ENCODE measurements at regions not wholly inside any gene's neighbourhood (a gene's known extent, or its start where the extent isn't known, plus 50 kb on each side); places are given as distances from the start of the nearest gene placed in this dataset.
"Not testable (repeated sequence)": the region's sequence is repeated elsewhere in the genome, so short reads cannot be mapped to it uniquely, and the experiment has no call there.

DNA sequence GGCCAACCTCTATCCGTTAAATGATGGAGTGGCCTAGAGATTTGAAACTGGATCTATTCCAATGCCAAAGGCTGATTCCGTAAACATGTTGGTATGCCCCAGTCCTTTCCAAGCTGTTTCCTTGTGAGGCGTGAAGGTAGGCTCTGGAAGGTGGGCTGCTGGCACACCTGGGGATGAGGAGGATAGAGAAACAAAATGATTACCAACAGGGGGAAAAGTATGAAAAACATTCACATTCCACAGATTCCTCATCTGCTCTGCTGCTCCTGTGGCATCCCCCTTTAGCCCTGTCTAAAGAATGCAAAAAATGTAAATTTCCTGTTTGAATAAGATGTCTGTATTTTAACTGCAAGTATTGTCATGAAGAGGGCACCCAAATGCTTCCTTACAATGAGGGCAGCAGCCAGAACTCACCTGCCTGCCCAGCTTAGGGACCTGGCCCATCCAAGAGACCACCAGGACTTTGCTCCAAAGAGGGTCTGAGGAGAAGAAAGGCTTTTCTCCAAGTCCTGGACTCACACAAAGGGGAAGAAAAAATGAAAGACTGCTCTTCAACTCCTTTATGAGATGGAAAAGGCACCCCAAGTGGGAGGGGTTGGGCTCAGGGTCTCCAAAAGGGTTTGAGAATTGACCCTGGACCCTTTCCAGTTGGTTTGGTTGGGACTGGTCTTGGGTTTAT is 132.3 kb upstream of the PELI1 start:
- H3K4me1 ChIP-seq (ENCODE audit: control insufficient read depth, insufficient read depth, low read length) = peaks cover 30% of the 10 kb centered on the region

DNA sequence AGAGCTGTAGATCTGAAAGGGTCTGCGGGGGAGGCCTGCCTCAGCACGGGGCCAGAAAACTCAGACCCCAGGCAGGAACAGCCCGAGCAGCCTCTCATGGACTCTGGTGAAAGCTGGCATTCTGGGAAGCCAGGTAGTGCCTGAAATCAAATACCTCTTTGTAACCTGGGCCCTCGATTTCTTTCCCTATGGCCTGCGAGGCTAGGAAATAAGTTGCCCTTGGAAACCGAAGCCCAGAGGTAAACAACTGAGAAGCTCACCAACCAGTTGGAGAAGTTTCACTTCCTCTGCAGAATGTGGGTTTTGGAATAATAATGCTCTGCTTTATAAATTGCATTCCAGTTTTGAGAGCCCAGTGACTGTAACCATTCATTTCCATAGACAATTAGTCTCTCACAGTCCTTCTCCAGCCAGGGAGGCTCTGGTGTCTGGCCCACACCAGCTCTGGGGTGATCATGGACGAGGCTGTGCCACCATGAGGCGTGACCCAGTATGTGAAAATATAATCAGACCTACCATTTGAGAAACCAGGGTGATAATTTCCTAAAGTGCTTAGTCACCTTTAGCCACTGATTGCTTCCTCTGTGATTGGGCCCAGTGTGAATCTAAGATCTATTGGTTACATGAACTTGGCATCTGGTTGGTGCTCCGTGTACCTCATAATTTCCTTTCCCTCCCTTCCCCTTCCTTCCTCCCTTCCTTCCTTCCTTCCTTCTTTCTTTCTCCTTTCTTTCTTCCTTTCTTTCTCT is 133.1 kb upstream of the PELI1 start:
- H3K36me3 ChIP-seq (ENCODE audit: control insufficient read depth, insufficient read depth, low read length) = no peaks in the 10 kb centered on the region
- H3K4me1 ChIP-seq (ENCODE audit: control insufficient read depth, insufficient read depth, low read length) = peaks cover 30% of the 10 kb centered on the region
- no peak overlapping the region for H3K4me3 ChIP-seq (ENCODE audit: low read length)
- no peaks in the 10 kb centered on the region for H3K27me3 ChIP-seq (ENCODE audit: control insufficient read depth, insufficient read depth, low read length)
- H3K9ac ChIP-seq (ENCODE audit: low read length) = no peak overlapping the region
- no peaks in the 10 kb centered on the region for H3K9me3 ChIP-seq (ENCODE audit: control insufficient read depth, low read length)

More for the DNA sequence above, 132.3 kb upstream of the PELI1 start:
- no peaks in the 10 kb centered on the region for H3K9me3 ChIP-seq (ENCODE audit: control insufficient read depth, low read length)
- H3K27me3 ChIP-seq (ENCODE audit: control insufficient read depth, insufficient read depth, low read length) = no peaks in the 10 kb centered on the region
- no peak overlapping the region for H3K4me3 ChIP-seq (ENCODE audit: low read length)
- no peak overlapping the region for H3K9ac ChIP-seq (ENCODE audit: low read length)
- no peaks in the 10 kb centered on the region for H3K36me3 ChIP-seq (ENCODE audit: control insufficient read depth, insufficient read depth, low read length)

DNA sequence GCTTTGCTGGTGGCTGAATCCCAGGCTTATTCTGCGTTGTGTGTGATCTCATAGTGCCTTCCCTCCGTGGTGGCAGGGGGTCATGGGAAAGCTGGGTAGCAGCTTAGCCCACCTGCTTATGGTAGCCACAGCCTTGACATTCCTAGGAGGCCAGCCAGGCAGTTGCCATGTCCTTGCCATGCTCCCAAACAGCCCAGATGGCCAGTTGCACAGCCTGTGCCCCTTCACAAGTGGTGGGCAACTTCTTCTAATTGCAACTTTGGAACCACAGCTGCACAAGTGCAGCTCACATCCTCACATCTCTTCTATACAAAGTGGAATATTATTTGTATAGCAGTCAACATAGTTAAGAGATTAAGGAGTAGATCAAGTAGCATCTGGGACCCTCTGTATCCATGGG is 136.6 kb upstream of the PELI1 start:
- not testable (repeated sequence) for H3K9ac ChIP-seq (ENCODE audit: low read length); H3K9me3 ChIP-seq (ENCODE audit: control insufficient read depth, low read length); H3K4me3 ChIP-seq (ENCODE audit: low read length); H3K27me3 ChIP-seq (ENCODE audit: control insufficient read depth, insufficient read depth, low read length); H3K36me3 ChIP-seq (ENCODE audit: control insufficient read depth, insufficient read depth, low read length)
- H3K4me1 ChIP-seq (ENCODE audit: control insufficient read depth, insufficient read depth, low read length) = peaks cover 23% of the 10 kb centered on the region

DNA sequence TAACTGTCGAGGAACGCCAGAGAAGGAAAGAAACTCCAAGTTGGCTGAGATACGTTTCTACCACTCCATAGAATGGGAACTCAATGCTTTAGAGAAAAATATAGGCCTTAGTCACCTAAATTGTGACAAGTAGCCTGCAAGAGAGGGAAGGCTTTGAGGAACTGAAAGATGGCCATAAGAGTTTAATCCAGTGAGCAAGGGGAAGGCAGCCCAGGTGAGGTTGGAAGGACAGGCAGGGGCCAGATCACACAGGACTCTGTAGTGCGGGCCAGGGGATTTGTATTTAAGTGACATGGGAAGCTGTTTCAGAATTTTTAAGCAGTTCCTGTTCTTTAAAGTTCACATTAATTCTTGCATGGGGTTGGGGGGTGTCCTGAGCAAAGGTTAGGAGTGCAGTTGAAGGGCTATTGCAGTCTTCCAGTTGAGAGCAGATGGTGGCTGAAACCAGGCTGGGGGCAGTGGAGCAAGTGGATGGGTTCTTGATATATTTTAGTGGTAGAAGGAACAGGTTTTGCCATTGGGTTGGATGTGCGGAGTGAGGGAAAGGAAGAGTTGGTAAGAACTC is 138.9 kb upstream of the PELI1 start:
- no peak overlapping the region for H3K9ac ChIP-seq (ENCODE audit: low read length)
- no peaks in the 10 kb centered on the region for H3K9me3 ChIP-seq (ENCODE audit: control insufficient read depth, low read length)
- no peaks in the 10 kb centered on the region for H3K36me3 ChIP-seq (ENCODE audit: control insufficient read depth, insufficient read depth, low read length)
- H3K4me1 ChIP-seq (ENCODE audit: control insufficient read depth, insufficient read depth, low read length) = peaks cover 12% of the 10 kb centered on the region
- H3K4me3 ChIP-seq (ENCODE audit: low read length) = no peak overlapping the region
- H3K27me3 ChIP-seq (ENCODE audit: control insufficient read depth, insufficient read depth, low read length) = no peaks in the 10 kb centered on the region

DNA sequence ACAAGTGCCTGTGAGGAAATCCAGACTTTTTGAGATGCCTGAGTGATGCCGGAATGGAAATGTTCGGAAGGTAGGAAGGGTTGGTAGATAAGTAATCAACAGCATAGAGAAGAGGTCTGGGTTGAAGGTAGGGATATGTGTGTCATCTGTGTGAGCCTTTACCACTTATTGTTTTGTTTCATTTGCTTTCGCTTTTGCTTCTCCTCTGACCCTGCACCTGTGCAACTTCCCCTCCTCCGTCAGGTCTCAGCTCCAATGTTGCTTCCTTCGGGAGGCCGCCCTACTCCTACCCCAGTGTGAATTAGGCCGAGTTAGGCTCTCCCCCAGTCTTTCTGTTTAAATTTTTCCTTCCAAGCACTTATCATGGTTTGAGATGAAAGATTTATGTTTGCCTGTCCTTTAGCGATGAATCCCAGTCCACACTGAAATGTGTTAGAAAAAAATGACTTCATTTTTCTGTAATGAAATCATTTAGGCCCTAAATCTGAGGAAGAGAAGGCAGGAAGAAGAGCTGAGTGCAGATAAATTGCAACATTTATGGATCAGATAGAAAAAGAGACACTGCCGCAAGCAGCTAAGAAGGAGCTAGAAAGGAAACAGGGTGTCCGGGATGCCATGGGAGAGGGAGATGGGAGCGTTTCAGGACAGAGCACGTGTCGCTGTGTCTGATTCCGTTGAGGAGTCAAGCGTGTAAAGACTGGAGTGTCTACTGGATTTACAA is 139.6 kb upstream of the PELI1 start:
- Histone ChIP-seq H3K27me3 (ENCODE audit: control insufficient read depth, insufficient read depth, low read length) (no peaks in the 10 kb centered on the region), H3K4me1 (ENCODE audit: control insufficient read depth, insufficient read depth, low read length) (peaks cover 12% of the 10 kb centered on the region), H3K9me3 (ENCODE audit: control insufficient read depth, low read length) (no peaks in the 10 kb centered on the region), H3K36me3 (ENCODE audit: control insufficient read depth, insufficient read depth, low read length) (no peaks in the 10 kb centered on the region), H3K9ac (ENCODE audit: low read length) (no peak overlapping the region), H3K4me3 (ENCODE audit: low read length) (no peak overlapping the region)

DNA sequence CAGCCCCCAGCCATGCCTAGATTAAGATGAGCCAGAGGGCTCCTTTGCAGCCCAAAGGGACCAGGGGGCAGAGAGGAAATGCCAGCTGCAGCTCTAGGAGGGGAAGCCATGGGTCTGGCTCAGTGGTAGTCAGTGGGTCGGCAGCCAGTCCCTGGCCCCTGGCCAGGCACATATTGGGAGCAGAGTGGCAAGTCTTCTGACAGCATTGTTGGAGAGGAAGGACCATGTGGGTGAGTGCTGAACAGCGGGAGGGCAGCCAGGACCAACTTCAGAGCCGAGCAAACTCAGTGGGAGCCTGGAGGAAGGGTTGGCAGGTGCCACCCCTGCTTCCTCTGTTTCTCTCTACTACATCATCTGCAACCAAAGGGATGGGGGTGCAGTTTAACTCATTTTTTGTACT is 140.5 kb upstream of the PELI1 start:
- Histone ChIP-seq H3K4me1 (ENCODE audit: control insufficient read depth, insufficient read depth, low read length) (peaks cover 12% of the 10 kb centered on the region), H3K27me3 (ENCODE audit: control insufficient read depth, insufficient read depth, low read length) (no peaks in the 10 kb centered on the region), H3K36me3 (ENCODE audit: control insufficient read depth, insufficient read depth, low read length) (no peaks in the 10 kb centered on the region)

DNA sequence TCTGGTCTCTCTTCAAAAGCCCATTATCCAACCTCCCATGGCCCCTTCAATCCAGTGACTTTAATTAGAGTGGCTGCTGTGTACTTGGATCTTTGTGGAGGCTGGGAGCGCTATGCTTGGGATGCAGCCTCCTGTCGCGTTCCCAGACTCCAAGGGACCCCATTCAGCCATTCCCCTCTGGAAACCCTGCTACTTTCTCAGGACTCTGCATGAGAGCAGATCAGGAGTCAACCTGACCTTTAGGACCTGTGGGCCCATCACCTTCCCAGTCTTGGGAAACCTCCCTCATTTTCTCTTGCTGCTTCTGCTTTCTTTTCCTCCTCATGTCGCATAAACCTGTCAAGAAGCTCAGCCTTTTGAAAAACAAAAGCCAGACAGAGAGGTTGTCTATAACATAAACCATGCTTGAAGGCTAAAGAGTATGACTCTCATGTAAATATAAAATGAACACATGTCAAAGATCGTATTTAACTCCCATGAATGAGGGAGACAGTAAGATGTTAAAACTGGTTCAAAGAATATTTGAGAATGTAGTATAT is 143.1 kb upstream of the PELI1 start:
- Histone ChIP-seq H3K9ac (ENCODE audit: low read length) (no peak overlapping the region), H3K4me3 (ENCODE audit: low read length) (no peak overlapping the region), H3K9me3 (ENCODE audit: control insufficient read depth, low read length) (no peaks in the 10 kb centered on the region), H3K36me3 (ENCODE audit: control insufficient read depth, insufficient read depth, low read length) (no peaks in the 10 kb centered on the region), H3K27me3 (ENCODE audit: control insufficient read depth, insufficient read depth, low read length) (no peaks in the 10 kb centered on the region), H3K4me1 (ENCODE audit: control insufficient read depth, insufficient read depth, low read length) (peaks cover 31% of the 10 kb centered on the region)

More for the DNA sequence above, 140.5 kb upstream of the PELI1 start:
- Histone ChIP-seq H3K4me3 (ENCODE audit: low read length) (no peak overlapping the region), H3K9me3 (ENCODE audit: control insufficient read depth, low read length) (no peaks in the 10 kb centered on the region), H3K9ac (ENCODE audit: low read length) (no peak overlapping the region)

DNA sequence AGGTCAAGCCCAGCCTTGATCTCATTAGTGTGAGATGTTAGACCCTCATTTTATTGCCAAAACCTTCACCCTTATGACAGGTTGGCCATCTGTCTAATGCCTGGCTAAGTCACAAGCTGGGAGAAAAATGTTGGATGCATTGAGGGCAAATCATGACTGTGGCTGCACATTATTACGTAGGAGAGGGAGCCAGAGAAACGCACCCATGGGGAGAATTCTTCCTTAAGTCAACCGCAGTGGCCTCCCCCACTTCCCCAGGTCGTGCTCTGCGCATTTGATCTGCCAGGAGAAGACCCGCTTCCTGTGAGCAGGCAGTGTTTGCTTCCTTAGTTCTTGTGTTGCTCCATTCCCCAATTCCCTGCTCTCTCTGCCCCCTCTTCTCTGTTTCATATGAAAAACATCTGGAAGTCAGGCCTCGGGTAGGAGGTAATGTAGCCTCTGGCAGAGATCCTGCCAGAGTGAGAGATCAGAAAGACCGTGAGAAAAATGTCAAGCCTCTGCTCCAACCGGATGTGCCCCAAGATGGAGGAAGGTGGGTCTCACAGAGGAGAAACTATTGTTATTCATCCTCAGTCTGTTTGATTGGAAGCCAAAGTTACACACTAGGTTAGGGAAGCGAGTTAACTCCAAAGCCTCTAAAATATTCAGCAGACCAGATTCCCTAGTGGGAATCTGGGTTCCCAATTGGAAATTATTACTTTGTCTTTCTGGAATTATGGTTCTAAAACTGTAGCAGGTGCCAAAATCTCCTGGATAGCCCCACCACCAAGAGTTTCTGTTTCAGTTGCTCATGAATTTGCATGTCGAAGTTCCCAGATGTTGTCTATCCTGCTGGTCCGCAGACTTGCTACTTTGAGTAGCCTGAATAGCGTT is 144.3 kb upstream of the PELI1 start:
- Histone ChIP-seq H3K36me3 (ENCODE audit: control insufficient read depth, insufficient read depth, low read length) (no peaks in the 10 kb centered on the region), H3K4me1 (ENCODE audit: control insufficient read depth, insufficient read depth, low read length) (peaks cover 25% of the 10 kb centered on the region), H3K4me3 (ENCODE audit: low read length) (no peak overlapping the region), H3K9ac (ENCODE audit: low read length) (no peak overlapping the region), H3K27me3 (ENCODE audit: control insufficient read depth, insufficient read depth, low read length) (no peaks in the 10 kb centered on the region), H3K9me3 (ENCODE audit: control insufficient read depth, low read length) (no peaks in the 10 kb centered on the region)

DNA sequence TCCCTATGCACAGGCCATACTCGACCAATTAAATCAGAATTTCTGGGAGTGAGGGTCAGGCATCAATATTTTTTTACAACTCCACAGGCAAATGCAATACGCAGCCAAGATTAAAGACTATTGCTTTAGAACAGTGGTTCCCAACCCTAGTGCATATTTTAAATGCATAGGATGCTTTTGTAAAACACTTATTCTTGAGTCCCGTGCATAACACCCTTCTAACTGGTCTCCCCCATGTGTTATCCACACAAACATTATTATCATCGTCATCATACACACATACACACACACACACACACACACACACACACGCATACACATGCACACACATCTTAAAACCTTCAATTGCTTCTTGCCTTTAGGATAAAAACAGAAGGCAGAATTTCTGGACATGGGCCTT is 145.0 kb upstream of the PELI1 start:
- no peaks in the 10 kb centered on the region for H3K9me3 ChIP-seq (ENCODE audit: control insufficient read depth, low read length)
- no peak overlapping the region for H3K4me3 ChIP-seq (ENCODE audit: low read length)
- no peaks in the 10 kb centered on the region for H3K36me3 ChIP-seq (ENCODE audit: control insufficient read depth, insufficient read depth, low read length)
- peaks cover 18% of the 10 kb centered on the region for H3K4me1 ChIP-seq (ENCODE audit: control insufficient read depth, insufficient read depth, low read length)
- no peaks in the 10 kb centered on the region for H3K27me3 ChIP-seq (ENCODE audit: control insufficient read depth, insufficient read depth, low read length)
- no peak overlapping the region for H3K9ac ChIP-seq (ENCODE audit: low read length)

DNA sequence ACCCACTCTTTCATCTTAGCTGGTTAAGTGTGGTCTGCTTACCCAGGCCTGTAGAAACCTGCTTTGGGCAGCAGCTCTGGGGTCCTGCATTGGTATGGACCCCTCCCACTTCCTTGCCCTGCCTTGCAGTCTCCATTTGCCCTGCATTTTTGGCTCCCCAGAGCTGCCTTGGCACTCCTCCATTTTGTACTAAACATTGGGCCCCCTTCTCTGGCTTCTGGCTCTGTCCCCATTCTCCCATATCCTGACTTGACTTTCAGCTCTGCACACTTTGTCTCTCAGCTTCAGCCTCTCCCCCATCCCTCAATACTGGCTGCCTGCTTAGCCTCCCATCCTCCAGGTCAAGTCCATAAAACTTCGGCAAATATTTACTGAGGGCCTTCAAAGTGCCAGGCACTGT is 145.5 kb upstream of the PELI1 start:
- no peaks in the 10 kb centered on the region for H3K27me3 ChIP-seq (ENCODE audit: control insufficient read depth, insufficient read depth, low read length)
- H3K9me3 ChIP-seq (ENCODE audit: control insufficient read depth, low read length) = no peaks in the 10 kb centered on the region
- no peaks in the 10 kb centered on the region for H3K36me3 ChIP-seq (ENCODE audit: control insufficient read depth, insufficient read depth, low read length)
- no peak overlapping the region for H3K9ac ChIP-seq (ENCODE audit: low read length)
- H3K4me1 ChIP-seq (ENCODE audit: control insufficient read depth, insufficient read depth, low read length) = peaks cover 18% of the 10 kb centered on the region
- no peak overlapping the region for H3K4me3 ChIP-seq (ENCODE audit: low read length)

DNA sequence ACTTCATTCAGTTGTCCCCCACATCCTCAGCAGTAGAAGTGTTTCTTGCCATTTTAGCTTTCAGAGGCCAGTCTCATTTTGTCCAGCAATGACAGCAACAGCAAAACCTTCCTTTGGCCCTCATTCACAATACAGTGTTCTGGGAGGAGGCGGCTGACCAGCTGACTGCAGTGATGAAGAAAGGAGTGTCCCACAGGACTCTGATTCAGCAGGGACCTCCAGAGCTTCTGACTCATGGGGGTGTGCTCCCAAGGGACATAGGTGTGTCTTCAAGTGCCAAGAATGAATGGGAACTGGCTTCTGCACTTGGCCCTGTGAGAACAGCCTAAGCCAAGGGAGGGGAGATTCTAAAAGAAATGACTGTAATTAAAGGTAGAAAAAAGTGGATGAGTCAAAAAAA is 147.0 kb upstream of the PELI1 start:
- no peaks in the 10 kb centered on the region for H3K27me3 ChIP-seq (ENCODE audit: control insufficient read depth, insufficient read depth, low read length)
- peaks cover 18% of the 10 kb centered on the region for H3K4me1 ChIP-seq (ENCODE audit: control insufficient read depth, insufficient read depth, low read length)
- H3K9me3 ChIP-seq (ENCODE audit: control insufficient read depth, low read length) = no peaks in the 10 kb centered on the region
- no peak overlapping the region for H3K9ac ChIP-seq (ENCODE audit: low read length)
- H3K4me3 ChIP-seq (ENCODE audit: low read length) = no peak overlapping the region
- no peaks in the 10 kb centered on the region for H3K36me3 ChIP-seq (ENCODE audit: control insufficient read depth, insufficient read depth, low read length)

Measured in mucosa of stomach (tissue), 1 donor.